ENCODE measurements at regions not wholly inside any gene's neighbourhood (a gene's known extent, or its start where the extent isn't known, plus 50 kb on each side); places are given as distances from the start of the nearest gene placed in this dataset.

DNA sequence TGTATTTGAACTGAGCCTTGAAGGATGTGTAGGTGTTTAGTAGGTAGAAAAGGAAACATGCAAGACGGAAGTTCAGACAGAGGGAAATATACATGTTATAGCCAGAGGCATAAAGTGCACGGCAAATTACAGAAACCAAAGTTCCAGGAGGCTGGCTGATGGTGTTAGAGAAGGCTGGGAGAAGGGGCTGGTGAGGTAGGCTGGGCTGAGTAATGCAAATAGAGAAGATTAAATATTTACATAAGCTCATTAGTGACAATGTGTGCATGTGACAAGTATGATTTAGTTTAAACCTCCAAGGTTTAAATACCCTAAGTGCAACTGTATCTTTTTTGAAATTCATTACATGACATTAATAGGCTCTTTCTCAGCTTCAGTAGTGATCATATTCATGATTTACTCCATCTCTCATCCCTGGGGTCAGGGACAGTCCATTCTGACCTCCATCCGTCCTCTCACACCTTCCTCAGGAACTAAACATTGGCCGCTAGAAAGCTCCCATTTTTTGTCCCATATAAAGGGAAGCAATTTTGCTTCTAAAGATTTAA lies 399.8 kb upstream of the SALL1 start:
- TF ChIP-seq, protein P1, sequence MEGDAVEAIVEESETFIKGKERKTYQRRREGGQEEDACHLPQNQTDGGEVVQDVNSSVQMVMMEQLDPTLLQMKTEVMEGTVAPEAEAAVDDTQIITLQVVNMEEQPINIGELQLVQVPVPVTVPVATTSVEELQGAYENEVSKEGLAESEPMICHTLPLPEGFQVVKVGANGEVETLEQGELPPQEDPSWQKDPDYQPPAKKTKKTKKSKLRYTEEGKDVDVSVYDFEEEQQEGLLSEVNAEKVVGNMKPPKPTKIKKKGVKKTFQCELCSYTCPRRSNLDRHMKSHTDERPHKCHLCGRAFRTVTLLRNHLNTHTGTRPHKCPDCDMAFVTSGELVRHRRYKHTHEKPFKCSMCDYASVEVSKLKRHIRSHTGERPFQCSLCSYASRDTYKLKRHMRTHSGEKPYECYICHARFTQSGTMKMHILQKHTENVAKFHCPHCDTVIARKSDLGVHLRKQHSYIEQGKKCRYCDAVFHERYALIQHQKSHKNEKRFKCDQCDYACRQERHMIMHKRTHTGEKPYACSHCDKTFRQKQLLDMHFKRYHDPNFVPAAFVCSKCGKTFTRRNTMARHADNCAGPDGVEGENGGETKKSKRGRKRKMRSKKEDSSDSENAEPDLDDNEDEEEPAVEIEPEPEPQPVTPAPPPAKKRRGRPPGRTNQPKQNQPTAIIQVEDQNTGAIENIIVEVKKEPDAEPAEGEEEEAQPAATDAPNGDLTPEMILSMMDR (conservative IDR thresholded peaks at IDR 0.05; ENCODE audit: low read length), result no peak
- TF ChIP-seq EZH2phosphoT487 (IDR thresholded peaks at IDR 0.05; ENCODE audit: borderline replicate concordance, low read depth, low read length), result no peak

Measured in OCI-LY7 (cell line).